ENCODE measurements at regions not wholly inside any gene's neighbourhood (a gene's known extent, or its start where the extent isn't known, plus 50 kb on each side); places are given as distances from the start of the nearest gene placed in this dataset.

- DNase-seq (ENCODE audit: low read depth) = no peak
- TF ChIP-seq CTCF (conservative IDR thresholded peaks at IDR 0.05; ENCODE audit: control insufficient read depth, insufficient read depth, low read depth, low read length) = no peak
- H3K4me3 ChIP-seq (ENCODE audit: control insufficient read depth, low read depth, low read length) = no peak overlapping the region
These were observed 206.5 kb upstream of the PGR start for GRCh38 chr11:101336155-101336554.

- no peak for TF ChIP-seq CTCF (conservative IDR thresholded peaks at IDR 0.05; ENCODE audit: control insufficient read depth, insufficient read depth, low read depth, low read length)
These were observed 205.0 kb upstream of the PGR start for GRCh38 chr11:101334581-101334980.

GRCh38 chr11:101331411-101331810, 201.8 kb upstream of the PGR start:
- no peak for DNase-seq (ENCODE audit: low read depth)
- H3K4me3 ChIP-seq (ENCODE audit: control insufficient read depth, low read depth, low read length) = no peak overlapping the region
- no peak for TF ChIP-seq CTCF (conservative IDR thresholded peaks at IDR 0.05; ENCODE audit: control insufficient read depth, insufficient read depth, low read depth, low read length)

More at GRCh38 chr11:101334581-101334980, 205.0 kb upstream of the PGR start:
- no peak overlapping the region for H3K4me3 ChIP-seq (ENCODE audit: control insufficient read depth, low read depth, low read length)
- DNase-seq (ENCODE audit: low read depth) = no peak

- no peak overlapping the region for H3K4me3 ChIP-seq (ENCODE audit: control insufficient read depth, low read depth, low read length)
- TF ChIP-seq CTCF (conservative IDR thresholded peaks at IDR 0.05; ENCODE audit: control insufficient read depth, insufficient read depth, low read depth, low read length) = no peak
- peak; percentile 32 for DNase-seq (ENCODE audit: low read depth)
These were observed 198.3 kb upstream of the PGR start for GRCh38 chr11:101327908-101328307.

GRCh38 chr11:101326141-101326540, 196.5 kb upstream of the PGR start:
- TF ChIP-seq CTCF (conservative IDR thresholded peaks at IDR 0.05; ENCODE audit: control insufficient read depth, insufficient read depth, low read depth, low read length) = no peak
- H3K4me3 ChIP-seq (ENCODE audit: control insufficient read depth, low read depth, low read length) = no peak overlapping the region
- no peak for DNase-seq (ENCODE audit: low read depth)

GRCh38 chr11:101323997-101324396, 194.4 kb upstream of the PGR start:
- H3K4me3 ChIP-seq (ENCODE audit: control insufficient read depth, low read depth, low read length) = no peak overlapping the region
- no peak for TF ChIP-seq CTCF (conservative IDR thresholded peaks at IDR 0.05; ENCODE audit: control insufficient read depth, insufficient read depth, low read depth, low read length)
- DNase-seq (ENCODE audit: low read depth) = no peak

GRCh38 chr11:101321222-101321621, 191.6 kb upstream of the PGR start:
- DNase-seq (ENCODE audit: low read depth) = no peak
- H3K4me3 ChIP-seq (ENCODE audit: control insufficient read depth, low read depth, low read length) = no peak overlapping the region
- TF ChIP-seq CTCF (conservative IDR thresholded peaks at IDR 0.05; ENCODE audit: control insufficient read depth, insufficient read depth, low read depth, low read length) = no peak
